ENCODE measurements at regions not wholly inside any gene's neighbourhood (a gene's known extent, or its start where the extent isn't known, plus 50 kb on each side); places are given as distances from the start of the nearest gene placed in this dataset.

GRCh38 chr11:122279194-122279593, 163.2 kb upstream of the BLID start:
- TF ChIP-seq CTCF (IDR thresholded peaks at IDR 0.05): no peak
- no peak for TF ChIP-seq MAX (IDR thresholded peaks at IDR 0.05)
- no peak for TF ChIP-seq KDM5A (IDR thresholded peaks at IDR 0.05)
- TF ChIP-seq RFX5 (IDR thresholded peaks at IDR 0.05): no peak
- TF ChIP-seq POLR2A (IDR thresholded peaks at IDR 0.05; ENCODE audit: low read length): no peak
- no peak for TF ChIP-seq JUNB (IDR thresholded peaks at IDR 0.05)
- no peak for TF ChIP-seq POLR2AphosphoS2 (conservative IDR thresholded peaks at IDR 0.05; ENCODE audit: low read length)
- no peak for TF ChIP-seq RAD21 (conservative IDR thresholded peaks at IDR 0.05 in 1 of 2, IDR thresholded peaks at IDR 0.05 in 1 of 2)

All from A549 (cell line).